K562 (cell line): ENCODE measurements at regions not wholly inside any gene's neighbourhood (a gene's known extent, or its start where the extent isn't known, plus 50 kb on each side); places are given as distances from the start of the nearest gene placed in this dataset.

Experiments
- BACH1 ChIP-seq: fragments of 200-800 bp; sonication (Bioruptor generic); IDR thresholded peaks from 2 replicates; pipeline ENCODE4 v1.6.1; 2016; ENCODE audit warnings: missing genetic modification characterization, missing compliant biosample characterization
- CHD1 ChIP-seq: fragments of 200-600 bp; sonication (generic); IDR thresholded peaks from one replicate; pipeline ENCODE4 v1.6.1; 2012; ENCODE audit warnings: mild to moderate bottlenecking, moderate library complexity, low read length, inconsistent platforms
- CSDE1 ChIP-seq, 2 experiments: fragments of 450-650 bp; IDR thresholded peaks; 2 replicates each; pipeline ENCODE4 v1.6.1; 2016; ENCODE audit warnings: mild to moderate bottlenecking in 1 of 2
- CXXC5 ChIP-seq: fragments of 250-450 bp; sonication (Bioruptor Pico); IDR thresholded peaks from 2 replicates; pipeline ENCODE4 v1.8.0; 2022; ENCODE audit warnings: inconsistent platforms, mild to moderate bottlenecking, moderate library complexity
- ERF ChIP-seq: fragments of 450-650 bp; formaldehyde crosslinking; IDR thresholded peaks from 2 replicates; pipeline ENCODE4 v1.4.0; 2020; ENCODE audit warnings: mild to moderate bottlenecking, mixed read lengths
- FOXJ2 ChIP-seq: fragments of 200-800 bp; sonication (Bioruptor generic); IDR thresholded peaks from 2 replicates; pipeline ENCODE4 v1.6.1; 2016; ENCODE audit warnings: missing genetic modification characterization, missing compliant biosample characterization
- FUS ChIP-seq: fragments of 200-400 bp; formaldehyde crosslinking; optimal IDR thresholded peaks from 2 replicates; pipeline ENCODE3; 2017; ENCODE audit warnings: low read depth, low read length
- GABPB2 ChIP-seq: fragments of 250-450 bp; sonication (Bioruptor Pico); conservative IDR thresholded peaks from 2 replicates; pipeline ENCODE4 v1.5.1; 2021; ENCODE audit warnings: mild to moderate bottlenecking
- HDAC2 ChIP-seq: fragments of 450-650 bp; IDR thresholded peaks from 2 replicates; pipeline ENCODE4 v1.6.1; 2016; ENCODE audit warnings: mild to moderate bottlenecking
- KDM1A ChIP-seq, 2 experiments: fragments of 450-650 bp; IDR thresholded peaks; 2 replicates each; pipeline ENCODE4 v1.6.1; 2016; ENCODE audit warnings: mild to moderate bottlenecking in 2 of 2
- MBD2 ChIP-seq: sonication (generic); IDR thresholded peaks from 2 replicates; pipeline ENCODE4 v1.6.1; 2016; ENCODE audit warnings: low read depth, borderline replicate concordance
- NFE2L1 ChIP-seq: fragments of 450-650 bp; IDR thresholded peaks from 2 replicates; pipeline ENCODE4 v1.6.1; 2016; ENCODE audit warnings: missing genetic modification characterization, low read depth, mild to moderate bottlenecking, missing compliant biosample characterization, moderate library complexity, borderline replicate concordance
- RFX7 ChIP-seq: fragments of 250-450 bp; sonication (Bioruptor Pico); IDR thresholded peaks from 2 replicates; pipeline ENCODE4 v1.5.1; 2021; ENCODE audit warnings: mild to moderate bottlenecking
- RHOXF2B ChIP-seq: fragments of 250-450 bp; sonication (Bioruptor Pico); conservative IDR thresholded peaks from 2 replicates; pipeline ENCODE4 v1.5.1; 2021
- ZC3H4 ChIP-seq: sonication (generic); formaldehyde crosslinking; IDR thresholded peaks from 2 replicates; pipeline ENCODE4 v1.9.0; 2021; ENCODE audit warnings: missing genetic modification reagents, borderline replicate concordance
- ZNF121 ChIP-seq: sonication (generic); formaldehyde crosslinking; conservative IDR thresholded peaks from 2 replicates; pipeline ENCODE4 v1.8.0; 2022; ENCODE audit warnings: missing genetic modification reagents
- ZNF224 ChIP-seq: sonication (generic); formaldehyde crosslinking; IDR thresholded peaks from 2 replicates; pipeline ENCODE4 v1.8.0; 2022; ENCODE audit warnings: mild to moderate bottlenecking, missing genetic modification reagents
- ZNF282 ChIP-seq: sonication (generic); formaldehyde crosslinking; IDR thresholded peaks from 2 replicates; pipeline ENCODE4 v1.8.1; 2023; ENCODE audit warnings: missing genetic modification reagents
- ZNF507 ChIP-seq: conservative IDR thresholded peaks from 2 replicates; pipeline ENCODE4 v1.6.1; 2017; ENCODE audit warnings: missing genetic modification characterization, missing compliant biosample characterization
- ZNF695 ChIP-seq: fragments of 450-650 bp; formaldehyde crosslinking; IDR thresholded peaks from 2 replicates; pipeline ENCODE4 v1.4.0; 2020; ENCODE audit warnings: mild to moderate bottlenecking, moderate library complexity
- TF ChIP-seq, protein P1 (sequence below): fragments of 450-650 bp; formaldehyde crosslinking; IDR thresholded peaks from 2 replicates; pipeline ENCODE4 v1.4.0; 2022; ENCODE audit warnings: missing genetic modification characterization
- TF ChIP-seq, protein P2 (sequence below): fragments of 450-650 bp; IDR thresholded peaks from 2 replicates; pipeline ENCODE4 v1.7.0; 2016; ENCODE audit warnings: borderline replicate concordance
- TF ChIP-seq, protein P3 (sequence below): fragments of 450-650 bp; IDR thresholded peaks from 2 replicates; pipeline ENCODE4 v1.6.1; 2018; ENCODE audit not compliant: partially characterized antibody
- TF ChIP-seq, protein P4 (sequence below): fragments of 250-450 bp; sonication (Bioruptor Pico); IDR thresholded peaks from 2 replicates; pipeline ENCODE4 v1.9.0; 2021; ENCODE audit warnings: mild to moderate bottlenecking

DNA sequence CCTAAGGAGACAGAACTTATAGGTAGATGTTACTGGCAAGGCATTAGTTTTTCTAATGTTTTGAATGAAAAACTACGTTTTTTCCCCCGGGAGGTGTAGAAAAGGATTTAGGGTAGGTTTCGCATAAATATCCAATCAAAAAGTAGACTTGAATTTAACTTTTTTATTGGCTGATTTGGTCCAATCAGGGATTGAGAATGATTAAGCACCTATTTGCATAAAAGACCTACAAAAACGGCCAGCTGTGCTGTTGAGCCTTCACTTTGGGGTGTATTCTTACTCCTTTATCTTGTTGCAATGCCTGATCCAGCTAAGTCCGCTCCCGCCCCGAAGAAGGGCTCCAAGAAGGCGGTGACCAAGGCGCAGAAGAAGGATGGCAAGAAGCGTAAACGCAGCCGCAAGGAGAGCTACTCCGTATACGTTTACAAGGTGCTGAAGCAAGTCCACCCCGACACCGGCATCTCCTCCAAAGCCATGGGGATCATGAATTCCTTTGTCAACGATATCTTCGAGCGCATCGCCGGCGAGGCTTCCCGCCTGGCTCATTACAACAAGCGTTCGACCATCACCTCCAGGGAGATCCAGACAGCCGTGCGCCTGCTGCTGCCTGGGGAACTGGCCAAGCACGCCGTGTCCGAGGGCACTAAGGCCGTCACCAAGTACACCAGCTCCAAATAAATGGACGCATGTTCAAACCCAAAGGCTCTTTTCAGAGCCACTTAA, 113.5 kb upstream of the BTN3A2 start (continued):
- TF ChIP-seq ZNF507, result no peak
- peak; percentile 60 for TF ChIP-seq CXXC5 (CRISPR knock-in tag)
- no peak for TF ChIP-seq HDAC2
- TF ChIP-seq ERF, result no peak
- no peak for TF ChIP-seq KDM1A (IDR thresholded peaks at IDR 0.05)
- TF ChIP-seq ZNF224, result no peak
- TF ChIP-seq, protein P1, sequence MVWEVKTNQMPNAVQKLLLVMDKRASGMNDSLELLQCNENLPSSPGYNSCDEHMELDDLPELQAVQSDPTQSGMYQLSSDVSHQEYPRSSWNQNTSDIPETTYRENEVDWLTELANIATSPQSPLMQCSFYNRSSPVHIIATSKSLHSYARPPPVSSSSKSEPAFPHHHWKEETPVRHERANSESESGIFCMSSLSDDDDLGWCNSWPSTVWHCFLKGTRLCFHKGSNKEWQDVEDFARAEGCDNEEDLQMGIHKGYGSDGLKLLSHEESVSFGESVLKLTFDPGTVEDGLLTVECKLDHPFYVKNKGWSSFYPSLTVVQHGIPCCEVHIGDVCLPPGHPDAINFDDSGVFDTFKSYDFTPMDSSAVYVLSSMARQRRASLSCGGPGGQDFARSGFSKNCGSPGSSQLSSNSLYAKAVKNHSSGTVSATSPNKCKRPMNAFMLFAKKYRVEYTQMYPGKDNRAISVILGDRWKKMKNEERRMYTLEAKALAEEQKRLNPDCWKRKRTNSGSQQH, result no peak
- TF ChIP-seq CHD1, result peak; percentile 70
- TF ChIP-seq ZNF695 (CRISPR knock-in tag), result no peak
- no peak for TF ChIP-seq FUS
- TF ChIP-seq RFX7, result no peak
- TF ChIP-seq RHOXF2B (CRISPR knock-in tag), result no peak
- no peak for TF ChIP-seq NFE2L1 (tag)
- peak; percentile 75 for TF ChIP-seq MBD2
- TF ChIP-seq ZNF121 (CRISPR knock-in tag), result no peak
- TF ChIP-seq BACH1 (tag), result no peak
- TF ChIP-seq, protein P2, sequence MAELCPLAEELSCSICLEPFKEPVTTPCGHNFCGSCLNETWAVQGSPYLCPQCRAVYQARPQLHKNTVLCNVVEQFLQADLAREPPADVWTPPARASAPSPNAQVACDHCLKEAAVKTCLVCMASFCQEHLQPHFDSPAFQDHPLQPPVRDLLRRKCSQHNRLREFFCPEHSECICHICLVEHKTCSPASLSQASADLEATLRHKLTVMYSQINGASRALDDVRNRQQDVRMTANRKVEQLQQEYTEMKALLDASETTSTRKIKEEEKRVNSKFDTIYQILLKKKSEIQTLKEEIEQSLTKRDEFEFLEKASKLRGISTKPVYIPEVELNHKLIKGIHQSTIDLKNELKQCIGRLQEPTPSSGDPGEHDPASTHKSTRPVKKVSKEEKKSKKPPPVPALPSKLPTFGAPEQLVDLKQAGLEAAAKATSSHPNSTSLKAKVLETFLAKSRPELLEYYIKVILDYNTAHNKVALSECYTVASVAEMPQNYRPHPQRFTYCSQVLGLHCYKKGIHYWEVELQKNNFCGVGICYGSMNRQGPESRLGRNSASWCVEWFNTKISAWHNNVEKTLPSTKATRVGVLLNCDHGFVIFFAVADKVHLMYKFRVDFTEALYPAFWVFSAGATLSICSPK, result no peak
- TF ChIP-seq, protein P3, sequence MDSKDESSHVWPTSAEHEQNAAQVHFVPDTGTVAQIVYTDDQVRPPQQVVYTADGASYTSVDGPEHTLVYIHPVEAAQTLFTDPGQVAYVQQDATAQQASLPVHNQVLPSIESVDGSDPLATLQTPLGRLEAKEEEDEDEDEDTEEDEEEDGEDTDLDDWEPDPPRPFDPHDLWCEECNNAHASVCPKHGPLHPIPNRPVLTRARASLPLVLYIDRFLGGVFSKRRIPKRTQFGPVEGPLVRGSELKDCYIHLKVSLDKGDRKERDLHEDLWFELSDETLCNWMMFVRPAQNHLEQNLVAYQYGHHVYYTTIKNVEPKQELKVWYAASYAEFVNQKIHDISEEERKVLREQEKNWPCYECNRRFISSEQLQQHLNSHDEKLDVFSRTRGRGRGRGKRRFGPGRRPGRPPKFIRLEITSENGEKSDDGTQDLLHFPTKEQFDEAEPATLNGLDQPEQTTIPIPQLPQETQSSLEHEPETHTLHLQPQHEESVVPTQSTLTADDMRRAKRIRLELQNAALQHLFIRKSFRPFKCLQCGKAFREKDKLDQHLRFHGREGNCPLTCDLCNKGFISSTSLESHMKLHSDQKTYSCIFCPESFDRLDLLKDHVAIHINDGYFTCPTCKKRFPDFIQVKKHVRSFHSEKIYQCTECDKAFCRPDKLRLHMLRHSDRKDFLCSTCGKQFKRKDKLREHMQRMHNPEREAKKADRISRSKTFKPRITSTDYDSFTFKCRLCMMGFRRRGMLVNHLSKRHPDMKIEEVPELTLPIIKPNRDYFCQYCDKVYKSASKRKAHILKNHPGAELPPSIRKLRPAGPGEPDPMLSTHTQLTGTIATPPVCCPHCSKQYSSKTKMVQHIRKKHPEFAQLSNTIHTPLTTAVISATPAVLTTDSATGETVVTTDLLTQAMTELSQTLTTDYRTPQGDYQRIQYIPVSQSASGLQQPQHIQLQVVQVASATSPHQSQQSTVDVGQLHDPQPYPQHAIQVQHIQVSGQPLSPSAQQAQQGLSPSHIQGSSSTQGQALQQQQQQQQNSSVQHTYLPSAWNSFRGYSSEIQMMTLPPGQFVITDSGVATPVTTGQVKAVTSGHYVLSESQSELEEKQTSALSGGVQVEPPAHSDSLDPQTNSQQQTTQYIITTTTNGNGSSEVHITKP, result no peak
- TF ChIP-seq GABPB2 (CRISPR knock-in tag), result no peak
- no peak for TF ChIP-seq ZNF282 (CRISPR knock-in tag)
- TF ChIP-seq CSDE1 (IDR thresholded peaks at IDR 0.05), result no peak
- no peak for TF ChIP-seq FOXJ2 (tag)
- TF ChIP-seq, protein P4, sequence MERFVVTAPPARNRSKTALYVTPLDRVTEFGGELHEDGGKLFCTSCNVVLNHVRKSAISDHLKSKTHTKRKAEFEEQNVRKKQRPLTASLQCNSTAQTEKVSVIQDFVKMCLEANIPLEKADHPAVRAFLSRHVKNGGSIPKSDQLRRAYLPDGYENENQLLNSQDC (CRISPR knock-in tag), result no peak
- TF ChIP-seq ZC3H4, result no peak
